ENCODE measurements at regions not wholly inside any gene's neighbourhood (a gene's known extent, or its start where the extent isn't known, plus 50 kb on each side); places are given as distances from the start of the nearest gene placed in this dataset.

DNA sequence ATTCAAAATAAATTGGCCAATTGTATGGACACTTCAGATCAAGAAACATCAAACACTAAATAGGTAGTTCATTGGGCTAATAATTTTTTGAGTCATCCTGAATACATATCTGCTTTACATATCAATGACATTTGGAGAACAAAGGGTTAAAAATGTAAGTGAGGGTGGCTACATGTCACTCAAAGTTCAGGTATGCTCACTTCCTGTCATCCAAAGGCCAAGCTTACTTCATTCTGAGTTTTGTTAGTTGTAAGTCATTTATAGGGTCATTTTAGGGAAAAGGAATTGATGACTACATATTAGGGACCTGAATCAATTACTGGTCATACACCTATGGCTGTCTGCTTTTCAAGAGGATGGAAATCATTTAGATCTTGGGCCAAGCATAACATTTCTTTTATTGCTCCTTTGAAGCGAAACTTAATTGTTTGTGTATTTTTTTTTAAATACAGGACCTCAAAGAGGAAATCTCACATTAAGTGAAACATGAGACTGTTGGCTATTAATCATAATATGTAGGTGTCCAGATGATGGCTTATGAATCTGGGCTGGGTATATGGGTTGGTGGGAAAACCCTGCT lies 119.2 kb upstream of the LEF1 start:
- TF ChIP-seq, protein P1, sequence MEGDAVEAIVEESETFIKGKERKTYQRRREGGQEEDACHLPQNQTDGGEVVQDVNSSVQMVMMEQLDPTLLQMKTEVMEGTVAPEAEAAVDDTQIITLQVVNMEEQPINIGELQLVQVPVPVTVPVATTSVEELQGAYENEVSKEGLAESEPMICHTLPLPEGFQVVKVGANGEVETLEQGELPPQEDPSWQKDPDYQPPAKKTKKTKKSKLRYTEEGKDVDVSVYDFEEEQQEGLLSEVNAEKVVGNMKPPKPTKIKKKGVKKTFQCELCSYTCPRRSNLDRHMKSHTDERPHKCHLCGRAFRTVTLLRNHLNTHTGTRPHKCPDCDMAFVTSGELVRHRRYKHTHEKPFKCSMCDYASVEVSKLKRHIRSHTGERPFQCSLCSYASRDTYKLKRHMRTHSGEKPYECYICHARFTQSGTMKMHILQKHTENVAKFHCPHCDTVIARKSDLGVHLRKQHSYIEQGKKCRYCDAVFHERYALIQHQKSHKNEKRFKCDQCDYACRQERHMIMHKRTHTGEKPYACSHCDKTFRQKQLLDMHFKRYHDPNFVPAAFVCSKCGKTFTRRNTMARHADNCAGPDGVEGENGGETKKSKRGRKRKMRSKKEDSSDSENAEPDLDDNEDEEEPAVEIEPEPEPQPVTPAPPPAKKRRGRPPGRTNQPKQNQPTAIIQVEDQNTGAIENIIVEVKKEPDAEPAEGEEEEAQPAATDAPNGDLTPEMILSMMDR (IDR thresholded peaks at IDR 0.05; ENCODE audit: low read depth, low read length): no peak
- DNase-seq: no peak
- Histone ChIP-seq H3K9me3 (no peaks in the 10 kb centered on the region; the same call in 1 of the 2 replicates), H3K4me1 (no peaks in the 10 kb centered on the region), H3K27me3 (no peaks in the 10 kb centered on the region), H3K36me3 (no peaks in the 10 kb centered on the region), H3K4me3 (ENCODE audit: low read depth, low read length) (no peak overlapping the region)

DNA sequence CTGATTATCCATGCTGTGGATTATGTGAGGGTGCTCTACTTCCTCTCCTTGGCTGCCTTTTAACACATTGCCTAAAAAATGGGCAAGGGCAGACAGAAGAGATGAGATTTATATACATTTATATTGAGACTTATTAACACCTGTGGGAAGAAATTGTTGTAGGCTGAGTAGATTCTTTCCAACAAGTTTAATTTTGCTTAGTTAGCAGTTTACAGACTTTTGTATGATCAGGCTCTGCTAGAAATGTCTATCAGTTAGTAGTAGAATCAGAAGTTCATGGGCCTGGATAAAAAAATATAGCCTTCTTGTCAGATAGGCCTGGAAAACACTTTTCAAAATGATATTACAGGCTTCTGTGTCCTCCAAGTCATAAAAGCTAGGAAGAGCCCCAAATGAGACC lies 111.3 kb upstream of the LEF1 start:
- TF ChIP-seq, protein P1 (IDR thresholded peaks at IDR 0.05; ENCODE audit: low read depth, low read length): no peak
- DNase-seq: no peak
- no peaks in the 10 kb centered on the region for H3K9me3 ChIP-seq
- no peaks in the 10 kb centered on the region for H3K4me1 ChIP-seq
- no peak overlapping the region for H3K4me3 ChIP-seq (ENCODE audit: low read depth, low read length)
- H3K27me3 ChIP-seq: no peaks in the 10 kb centered on the region
- H3K36me3 ChIP-seq: no peaks in the 10 kb centered on the region

DNA sequence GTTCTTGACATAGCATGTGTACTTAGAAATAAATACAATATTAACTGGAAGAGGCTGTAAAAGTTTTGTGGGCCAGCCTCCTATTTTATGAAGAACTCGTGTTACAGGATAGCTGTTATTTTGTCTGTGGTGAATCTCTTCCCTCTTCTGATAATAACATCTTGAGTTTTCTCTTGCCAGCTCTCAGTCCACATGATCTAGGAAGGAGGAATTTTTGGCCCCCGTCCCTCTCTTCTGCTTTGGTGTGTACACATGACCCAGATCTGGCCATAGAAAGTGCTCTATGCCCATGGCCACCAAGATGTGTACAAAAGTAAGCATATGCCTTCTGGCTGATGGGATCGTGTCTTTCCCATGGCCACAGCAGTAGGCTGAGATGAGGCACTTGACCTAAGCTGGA lies 108.0 kb upstream of the LEF1 start:
- Histone ChIP-seq H3K9me3 (no peaks in the 10 kb centered on the region), H3K27me3 (no peaks in the 10 kb centered on the region), H3K36me3 (no peaks in the 10 kb centered on the region), H3K4me1 (no peaks in the 10 kb centered on the region), H3K4me3 (ENCODE audit: low read depth, low read length) (no peak overlapping the region)
- TF ChIP-seq, protein P1 (IDR thresholded peaks at IDR 0.05; ENCODE audit: low read depth, low read length): no peak
- DNase-seq: no peak

DNA sequence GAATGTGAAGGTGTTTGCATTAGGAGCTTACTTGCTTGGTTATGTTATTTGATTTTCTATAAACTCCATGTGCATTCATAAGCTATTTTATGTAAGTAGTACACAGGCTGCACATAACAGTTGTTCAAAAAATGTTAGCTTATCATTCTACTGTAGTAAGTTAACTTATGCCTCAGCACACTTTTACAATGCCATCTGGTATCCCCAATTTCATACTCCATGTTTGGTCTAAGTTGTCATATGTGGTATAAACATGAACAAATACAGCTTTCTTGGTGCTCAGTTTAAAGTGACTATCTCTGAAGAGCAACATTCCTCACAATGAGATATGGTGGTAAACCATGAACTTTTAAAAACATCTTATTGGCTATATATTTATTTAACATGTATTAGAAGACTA lies 104.3 kb upstream of the LEF1 start:
- TF ChIP-seq, protein P1 (IDR thresholded peaks at IDR 0.05; ENCODE audit: low read depth, low read length): no peak
- H3K36me3 ChIP-seq: no peaks in the 10 kb centered on the region
- no peaks in the 10 kb centered on the region for H3K4me1 ChIP-seq
- H3K9me3 ChIP-seq: no peaks in the 10 kb centered on the region
- H3K27me3 ChIP-seq: no peaks in the 10 kb centered on the region
- no peak for DNase-seq
- no peak overlapping the region for H3K4me3 ChIP-seq (ENCODE audit: low read depth, low read length)

DNA sequence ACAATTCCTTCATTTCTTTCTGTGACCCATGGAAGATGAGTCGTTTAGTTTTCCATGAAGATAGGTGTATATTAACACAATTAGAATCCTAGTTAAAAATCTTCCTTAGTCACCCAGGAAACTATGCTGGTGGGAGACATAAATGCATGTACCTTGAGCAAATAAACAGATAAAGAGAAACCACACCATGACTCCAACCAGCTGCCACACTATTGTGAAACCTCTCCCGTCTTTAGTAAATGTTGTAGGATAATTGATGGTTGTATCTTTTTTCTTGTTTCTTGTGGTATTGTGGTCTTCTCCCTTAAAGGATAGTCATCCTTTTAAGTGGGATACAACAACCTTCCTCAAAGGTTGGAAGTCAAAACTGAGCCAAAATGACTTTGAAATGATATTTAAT lies 103.8 kb upstream of the LEF1 start:
- H3K36me3 ChIP-seq: no peaks in the 10 kb centered on the region
- H3K27me3 ChIP-seq: no peaks in the 10 kb centered on the region
- H3K4me3 ChIP-seq (ENCODE audit: low read depth, low read length): no peak overlapping the region
- H3K4me1 ChIP-seq: no peaks in the 10 kb centered on the region
- H3K9me3 ChIP-seq: no peaks in the 10 kb centered on the region
- TF ChIP-seq, protein P1 (IDR thresholded peaks at IDR 0.05; ENCODE audit: low read depth, low read length): no peak
- no peak for DNase-seq

DNA sequence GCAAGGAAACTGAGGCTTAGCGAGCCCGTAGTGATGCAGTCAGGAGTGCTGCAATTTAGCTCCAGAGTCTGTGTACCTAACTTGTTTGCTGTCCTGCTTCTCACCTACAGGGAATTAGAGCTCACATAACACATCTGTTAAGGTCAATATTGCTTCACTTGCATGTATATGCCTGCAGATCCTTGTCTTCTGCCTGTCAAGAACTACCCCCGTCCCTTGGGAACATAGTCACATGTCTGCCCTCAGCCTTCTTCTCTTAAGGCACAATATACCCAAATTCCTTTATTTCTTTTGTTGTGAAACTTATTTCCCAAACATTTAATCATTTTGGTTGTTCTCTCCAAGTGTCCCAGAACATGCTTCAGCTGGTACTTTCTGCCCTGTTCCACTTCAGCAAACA lies 103.3 kb upstream of the LEF1 start:
- Histone ChIP-seq H3K36me3 (no peaks in the 10 kb centered on the region), H3K27me3 (no peaks in the 10 kb centered on the region), H3K9me3 (no peaks in the 10 kb centered on the region), H3K4me1 (no peaks in the 10 kb centered on the region), H3K4me3 (ENCODE audit: low read depth, low read length) (no peak overlapping the region)
- no peak for DNase-seq
- TF ChIP-seq, protein P1 (IDR thresholded peaks at IDR 0.05; ENCODE audit: low read depth, low read length): no peak

Measured in BE2C (cell line).